Fibroblast of the aortic adventitia (primary cell): ENCODE measurements at regions not wholly inside any gene's neighbourhood (a gene's known extent, or its start where the extent isn't known, plus 50 kb on each side); places are given as distances from the start of the nearest gene placed in this dataset.

Source experiments
- DNase-seq: peaks from one replicate; pipeline ENCODE4 v3.0.0-alpha.2; 2010; ENCODE audit warnings: low read depth
- H3K4me3 ChIP-seq: 2 replicates; pipeline ENCODE4 v1.5.1; 2011; ENCODE audit warnings: low read depth, mild to moderate bottlenecking, control low read depth, low read length, moderate library complexity
- TF ChIP-seq, protein P1 (sequence below): IDR thresholded peaks from 2 replicates; pipeline ENCODE4 v1.5.1; 2011; ENCODE audit warnings: mild to moderate bottlenecking, low read length, control low read depth, inconsistent platforms; ENCODE audit not compliant: insufficient read depth

DNA sequence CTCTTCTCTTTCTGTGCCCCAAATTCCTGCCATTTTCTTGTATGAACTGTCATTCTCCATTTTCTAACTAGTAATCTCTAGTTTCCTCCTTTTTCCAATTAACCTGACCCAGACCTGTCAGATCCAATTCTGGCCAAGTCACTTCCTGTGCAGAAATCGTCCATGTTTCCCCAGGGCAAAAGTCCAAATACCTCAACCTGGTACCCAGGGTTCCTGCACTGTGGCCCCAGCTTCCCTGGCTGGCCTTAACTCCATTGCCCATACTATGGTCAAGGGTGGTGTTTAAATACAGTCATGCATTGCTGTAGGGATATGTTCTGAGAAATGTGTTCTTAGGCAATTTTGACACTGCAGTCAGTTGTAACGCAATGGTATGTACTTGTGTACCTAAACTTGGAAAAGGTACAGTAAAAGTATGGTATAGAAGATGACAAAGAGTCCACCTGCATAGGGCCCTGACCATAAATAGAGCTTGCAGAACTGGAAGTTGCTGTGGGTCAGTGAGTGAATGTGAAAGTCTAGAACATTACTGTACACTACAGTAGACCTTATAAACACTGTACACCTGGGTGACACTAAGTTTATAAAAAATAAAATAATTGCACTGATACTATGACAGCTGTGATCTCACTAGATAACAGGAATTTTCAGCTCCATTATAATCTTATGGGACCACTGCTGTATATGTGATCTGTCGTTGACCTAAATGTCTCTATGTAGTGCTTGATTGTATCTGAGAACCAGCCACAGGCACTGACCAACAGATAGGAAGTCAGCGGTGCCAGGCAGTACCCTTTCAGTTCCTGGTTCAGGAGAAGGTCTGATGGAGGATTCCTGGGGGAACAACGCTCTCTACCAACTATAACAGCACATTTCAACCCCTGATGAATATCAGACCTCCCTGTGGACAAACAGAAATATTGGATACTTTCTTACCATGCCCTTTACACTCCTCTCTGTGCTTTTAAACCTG is 336.1 kb upstream of the PROK2 start:
- no peak for DNase-seq
- TF ChIP-seq, protein P1, sequence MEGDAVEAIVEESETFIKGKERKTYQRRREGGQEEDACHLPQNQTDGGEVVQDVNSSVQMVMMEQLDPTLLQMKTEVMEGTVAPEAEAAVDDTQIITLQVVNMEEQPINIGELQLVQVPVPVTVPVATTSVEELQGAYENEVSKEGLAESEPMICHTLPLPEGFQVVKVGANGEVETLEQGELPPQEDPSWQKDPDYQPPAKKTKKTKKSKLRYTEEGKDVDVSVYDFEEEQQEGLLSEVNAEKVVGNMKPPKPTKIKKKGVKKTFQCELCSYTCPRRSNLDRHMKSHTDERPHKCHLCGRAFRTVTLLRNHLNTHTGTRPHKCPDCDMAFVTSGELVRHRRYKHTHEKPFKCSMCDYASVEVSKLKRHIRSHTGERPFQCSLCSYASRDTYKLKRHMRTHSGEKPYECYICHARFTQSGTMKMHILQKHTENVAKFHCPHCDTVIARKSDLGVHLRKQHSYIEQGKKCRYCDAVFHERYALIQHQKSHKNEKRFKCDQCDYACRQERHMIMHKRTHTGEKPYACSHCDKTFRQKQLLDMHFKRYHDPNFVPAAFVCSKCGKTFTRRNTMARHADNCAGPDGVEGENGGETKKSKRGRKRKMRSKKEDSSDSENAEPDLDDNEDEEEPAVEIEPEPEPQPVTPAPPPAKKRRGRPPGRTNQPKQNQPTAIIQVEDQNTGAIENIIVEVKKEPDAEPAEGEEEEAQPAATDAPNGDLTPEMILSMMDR = no peak

DNA sequence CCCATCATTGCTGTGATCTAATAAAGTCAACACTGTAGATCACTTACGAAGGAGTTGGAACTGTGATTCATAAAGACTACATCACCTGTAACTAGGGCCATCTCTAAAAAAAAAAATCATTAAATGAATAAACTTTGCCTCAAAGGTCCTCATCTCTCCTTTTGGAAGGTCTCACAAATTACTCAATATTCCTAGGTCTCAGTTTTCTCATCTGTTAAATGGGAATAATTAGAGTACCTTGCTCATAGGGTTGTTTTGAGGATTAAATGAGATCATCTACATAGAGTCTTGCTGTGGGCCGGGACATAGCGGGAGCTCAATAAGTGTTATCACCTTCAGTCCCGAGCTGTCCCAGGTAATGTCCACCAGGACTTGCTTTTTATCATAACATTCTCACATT is 335.1 kb upstream of the PROK2 start:
- DNase-seq = no peak
- TF ChIP-seq, protein P1 = no peak
- no peak overlapping the region for H3K4me3 ChIP-seq

More for the DNA sequence above, 336.1 kb upstream of the PROK2 start:
- no peak overlapping the region for H3K4me3 ChIP-seq

DNA sequence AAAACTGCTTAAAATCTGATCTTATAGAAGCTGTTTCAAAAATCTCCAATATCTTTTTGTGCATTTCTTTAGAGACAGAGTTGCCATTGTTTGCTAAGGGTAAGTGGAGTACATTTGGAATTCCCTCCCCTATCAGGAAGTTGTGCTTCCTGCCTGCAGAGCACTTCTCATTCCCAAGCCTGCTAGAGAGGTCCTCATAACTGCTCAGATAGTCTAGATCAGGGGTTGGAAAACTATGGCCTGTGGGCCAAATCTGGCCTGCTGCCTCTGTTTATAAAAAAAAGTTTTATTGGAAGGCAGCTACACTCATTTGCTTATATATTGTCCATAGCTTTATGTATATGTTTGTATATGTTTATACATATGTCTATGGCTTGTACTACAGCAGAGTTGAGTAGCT is 333.7 kb upstream of the PROK2 start:
- TF ChIP-seq, protein P1 = no peak
- H3K4me3 ChIP-seq = no peak overlapping the region
- DNase-seq = no peak

DNA sequence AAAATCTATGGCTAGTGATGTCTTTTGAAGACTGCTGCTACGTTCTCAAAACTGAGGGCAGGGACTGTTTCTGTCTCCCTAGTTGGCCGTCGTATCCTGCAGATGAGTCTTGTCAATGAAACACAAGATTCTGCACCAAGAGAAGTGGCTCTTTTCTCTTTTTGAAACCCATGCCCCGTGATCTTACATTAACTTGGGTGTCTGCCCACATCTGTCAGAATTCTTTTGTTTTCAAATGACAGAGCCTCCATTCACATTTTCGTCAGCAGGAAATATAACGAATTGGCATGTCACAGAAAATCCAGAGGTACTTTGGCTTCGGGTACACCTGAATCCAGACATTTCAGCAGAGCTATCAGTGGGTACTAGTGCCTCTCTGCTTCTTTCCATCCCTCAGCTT is 331.3 kb upstream of the PROK2 start:
- no peak for DNase-seq
- no peak overlapping the region for H3K4me3 ChIP-seq
- TF ChIP-seq, protein P1 = no peak

DNA sequence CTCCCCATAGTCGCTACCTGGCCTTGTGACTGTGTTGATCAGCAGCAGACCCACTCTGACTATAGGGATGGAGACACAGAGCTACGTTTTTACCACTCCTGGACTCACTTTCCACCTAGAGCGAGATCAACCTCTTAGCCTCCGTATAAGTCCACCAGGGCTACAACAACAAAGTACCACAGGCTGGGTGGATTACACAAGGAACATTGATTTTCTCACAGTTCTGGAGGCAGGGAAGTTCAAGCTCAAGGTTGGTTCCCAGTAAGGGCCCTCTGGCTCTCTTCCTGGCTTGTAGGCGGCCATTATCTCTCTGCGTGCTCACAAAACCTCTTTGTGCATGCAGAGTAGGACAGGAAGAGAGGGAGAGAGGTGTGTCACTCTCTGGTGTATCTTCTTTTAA is 330.4 kb upstream of the PROK2 start:
- no peak for DNase-seq
- TF ChIP-seq, protein P1 = no peak
- H3K4me3 ChIP-seq = no peak overlapping the region

DNA sequence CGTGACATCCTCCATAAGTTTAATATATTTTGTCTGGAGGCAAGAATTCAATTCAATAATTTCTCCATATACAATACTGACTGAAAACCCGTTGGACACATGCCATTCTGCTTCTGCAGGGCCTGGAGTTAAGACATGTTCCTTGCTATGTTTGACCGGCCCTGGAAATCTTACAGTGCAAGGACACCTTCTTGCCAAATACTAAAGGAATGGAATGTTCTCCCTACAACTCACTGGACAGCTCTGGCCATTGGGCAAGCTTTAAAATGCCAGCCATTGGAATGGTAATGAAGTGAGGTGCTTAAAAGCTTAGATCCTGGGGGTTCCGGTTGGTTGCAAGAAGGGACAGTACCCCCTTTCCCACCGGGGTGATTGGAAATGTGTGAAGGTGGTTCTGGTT is 329.8 kb upstream of the PROK2 start:
- H3K4me3 ChIP-seq = no peak overlapping the region
- no peak for DNase-seq
- TF ChIP-seq, protein P1 = no peak
